ENCODE measurements at regions not wholly inside any gene's neighbourhood (a gene's known extent, or its start where the extent isn't known, plus 50 kb on each side); places are given as distances from the start of the nearest gene placed in this dataset.

DNA sequence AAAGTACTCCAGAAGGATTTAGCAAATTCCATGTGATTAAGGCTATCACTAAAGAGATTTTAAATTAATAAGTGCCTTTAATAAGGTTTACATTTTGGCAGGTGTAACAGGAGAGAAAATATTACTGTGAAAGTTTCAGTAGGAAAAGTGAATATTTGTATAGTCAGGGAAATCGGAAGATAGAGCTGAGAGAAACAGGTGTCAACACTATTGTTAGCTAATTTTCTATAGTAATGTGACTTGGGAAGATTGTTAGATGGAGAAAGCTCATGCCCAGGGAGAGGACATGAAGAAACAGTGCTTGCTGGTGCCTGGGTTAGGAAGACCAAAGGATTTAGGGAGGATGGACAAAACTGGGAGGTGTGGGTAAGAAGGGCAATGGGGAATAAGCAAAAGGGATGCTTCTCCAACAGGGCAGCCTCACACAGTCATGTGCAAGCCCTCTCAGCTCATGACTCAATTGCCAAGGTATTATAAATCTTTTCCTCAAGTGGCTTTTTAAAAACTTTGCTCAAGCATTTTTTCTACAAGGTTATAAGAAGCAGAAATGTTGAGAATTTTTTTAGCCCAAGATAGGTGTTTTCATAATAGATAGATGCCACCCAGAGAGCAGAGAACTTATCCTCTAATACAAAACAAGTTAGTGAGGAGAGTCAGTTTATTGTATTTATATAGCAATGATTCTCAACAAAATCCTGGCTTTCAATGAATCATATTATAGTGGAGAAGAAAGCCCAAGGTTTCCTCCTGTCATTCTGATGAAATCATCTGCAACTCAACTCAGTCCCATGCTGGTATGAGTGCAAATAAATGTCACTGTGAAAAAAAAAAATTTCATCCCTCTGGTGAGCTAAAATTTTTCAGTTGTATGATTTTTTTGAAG lies 325.2 kb upstream of the NT5E start:
- H3K27me3 ChIP-seq (ENCODE audit: insufficient read depth, insufficient read length), result no peaks in the 10 kb centered on the region
- TF ChIP-seq ZNF274 (IDR thresholded peaks at IDR 0.05; ENCODE audit: low read depth, low read length) (no peak), YY1 (IDR thresholded peaks at IDR 0.05; ENCODE audit: insufficient read depth, insufficient read length) (no peak), SUZ12 (IDR thresholded peaks at IDR 0.05; ENCODE audit: extremely low read depth, insufficient read depth, insufficient read length) (no peak)
- no peaks in the 10 kb centered on the region for H3K4me1 ChIP-seq (ENCODE audit: insufficient read depth, insufficient read length)
- H3K4me3 ChIP-seq (ENCODE audit: insufficient read length, low read depth), result no peak overlapping the region
- H3K36me3 ChIP-seq (ENCODE audit: insufficient read depth, insufficient read length, low read length), result no peaks in the 10 kb centered on the region
- DNase-seq (ENCODE audit: low read depth, low spot score), result no peak
- no peaks in the 10 kb centered on the region for H3K9me3 ChIP-seq (ENCODE audit: insufficient read depth, low read length)
- no peak overlapping the region for H3K9ac ChIP-seq (ENCODE audit: insufficient read length, low read depth)

DNA sequence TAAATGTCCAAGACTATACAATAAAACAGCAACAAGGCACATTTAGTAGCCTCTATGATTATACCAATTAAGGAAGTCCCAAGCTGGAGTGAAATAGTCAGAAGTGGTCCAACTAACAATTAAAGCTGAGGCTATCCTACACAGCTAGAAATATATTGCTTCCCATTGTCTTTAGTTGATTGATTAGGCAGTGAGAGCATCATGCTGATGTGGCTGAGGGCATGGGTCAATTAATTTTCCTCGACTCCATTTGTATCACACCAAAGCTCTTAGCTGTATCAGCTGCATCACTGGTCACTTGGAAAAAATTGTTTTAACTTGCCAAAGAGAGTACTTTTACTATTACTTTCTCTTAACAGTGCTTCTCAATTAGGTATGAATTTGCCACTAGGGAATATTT lies 328.7 kb upstream of the NT5E start:
- H3K4me3 ChIP-seq (ENCODE audit: insufficient read length, low read depth), result no peak overlapping the region
- no peak overlapping the region for H3K9ac ChIP-seq (ENCODE audit: insufficient read length, low read depth)
- no peaks in the 10 kb centered on the region for H3K4me1 ChIP-seq (ENCODE audit: insufficient read depth, insufficient read length)
- no peaks in the 10 kb centered on the region for H3K36me3 ChIP-seq (ENCODE audit: insufficient read depth, insufficient read length, low read length)
- TF ChIP-seq ZNF274 (IDR thresholded peaks at IDR 0.05; ENCODE audit: low read depth, low read length) (no peak), SUZ12 (IDR thresholded peaks at IDR 0.05; ENCODE audit: extremely low read depth, insufficient read depth, insufficient read length) (no peak), YY1 (IDR thresholded peaks at IDR 0.05; ENCODE audit: insufficient read depth, insufficient read length) (no peak)
- no peaks in the 10 kb centered on the region for H3K9me3 ChIP-seq (ENCODE audit: insufficient read depth, low read length)
- DNase-seq (ENCODE audit: low read depth, low spot score), result no peak
- H3K27me3 ChIP-seq (ENCODE audit: insufficient read depth, insufficient read length), result no peaks in the 10 kb centered on the region

DNA sequence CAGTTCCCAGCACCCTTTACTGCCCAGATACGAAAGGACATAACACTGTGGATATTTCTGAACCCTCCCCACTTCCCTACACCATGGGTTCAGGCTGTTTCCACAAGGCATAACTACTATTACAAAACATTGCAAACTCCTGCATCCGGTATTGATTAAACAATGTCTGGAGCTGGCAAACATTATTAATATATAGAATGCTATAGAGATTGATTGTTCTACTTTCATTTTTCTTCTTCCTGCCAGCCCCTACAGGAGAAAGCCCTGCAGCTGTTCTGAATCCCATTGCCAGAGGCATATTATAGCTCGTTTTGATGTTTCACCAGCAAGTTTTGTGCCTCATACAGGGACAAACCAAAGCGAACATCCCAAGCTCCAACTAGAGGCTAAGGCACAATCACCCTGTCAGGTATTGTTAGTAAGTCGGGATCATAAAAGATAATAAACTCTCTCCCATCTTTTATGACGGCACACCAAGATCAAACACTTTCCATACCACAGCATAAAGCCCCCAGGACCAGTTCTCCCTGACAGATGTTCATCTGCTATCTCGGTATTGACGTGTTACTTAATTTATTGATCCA lies 331.1 kb upstream of the NT5E start:
- Histone ChIP-seq H3K9ac (ENCODE audit: insufficient read length, low read depth) (no peak overlapping the region), H3K27me3 (ENCODE audit: insufficient read depth, insufficient read length) (no peaks in the 10 kb centered on the region), H3K36me3 (ENCODE audit: insufficient read depth, insufficient read length, low read length) (no peaks in the 10 kb centered on the region), H3K9me3 (ENCODE audit: insufficient read depth, low read length) (no peaks in the 10 kb centered on the region), H3K4me3 (ENCODE audit: insufficient read length, low read depth) (no peak overlapping the region), H3K4me1 (ENCODE audit: insufficient read depth, insufficient read length) (no peaks in the 10 kb centered on the region)
- TF ChIP-seq SUZ12 (IDR thresholded peaks at IDR 0.05; ENCODE audit: extremely low read depth, insufficient read depth, insufficient read length), result no peak
- no peak for DNase-seq (ENCODE audit: low read depth, low spot score)

DNA sequence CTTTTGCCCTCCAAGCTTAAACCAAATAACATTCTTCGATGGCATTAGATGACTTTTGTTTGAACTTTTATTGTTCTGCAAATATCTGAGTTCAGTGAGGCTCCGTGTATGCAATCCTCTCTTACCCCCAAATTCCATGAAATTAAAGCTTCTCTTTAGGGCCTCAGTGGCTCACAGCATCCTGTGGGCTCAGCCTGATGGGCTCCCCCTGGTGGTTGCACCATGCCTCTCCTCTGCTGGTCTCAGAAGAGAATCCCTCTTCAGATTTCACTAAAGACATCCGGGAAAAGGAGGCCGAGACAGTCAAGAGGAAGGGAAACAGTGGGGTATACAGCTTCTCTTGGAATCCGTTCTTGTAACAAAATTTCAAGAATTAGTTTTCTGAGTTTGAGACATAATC lies 331.6 kb upstream of the NT5E start:
- Histone ChIP-seq H3K9ac (ENCODE audit: insufficient read length, low read depth) (no peak overlapping the region), H3K9me3 (ENCODE audit: insufficient read depth, low read length) (no peaks in the 10 kb centered on the region), H3K4me1 (ENCODE audit: insufficient read depth, insufficient read length) (no peaks in the 10 kb centered on the region), H3K27me3 (ENCODE audit: insufficient read depth, insufficient read length) (no peaks in the 10 kb centered on the region), H3K4me3 (ENCODE audit: insufficient read length, low read depth) (no peak overlapping the region), H3K36me3 (ENCODE audit: insufficient read depth, insufficient read length, low read length) (no peaks in the 10 kb centered on the region)
- no peak for TF ChIP-seq SUZ12 (IDR thresholded peaks at IDR 0.05; ENCODE audit: extremely low read depth, insufficient read depth, insufficient read length)
- no peak for TF ChIP-seq YY1 (IDR thresholded peaks at IDR 0.05; ENCODE audit: insufficient read depth, insufficient read length)
- DNase-seq (ENCODE audit: low read depth, low spot score), result no peak

DNA sequence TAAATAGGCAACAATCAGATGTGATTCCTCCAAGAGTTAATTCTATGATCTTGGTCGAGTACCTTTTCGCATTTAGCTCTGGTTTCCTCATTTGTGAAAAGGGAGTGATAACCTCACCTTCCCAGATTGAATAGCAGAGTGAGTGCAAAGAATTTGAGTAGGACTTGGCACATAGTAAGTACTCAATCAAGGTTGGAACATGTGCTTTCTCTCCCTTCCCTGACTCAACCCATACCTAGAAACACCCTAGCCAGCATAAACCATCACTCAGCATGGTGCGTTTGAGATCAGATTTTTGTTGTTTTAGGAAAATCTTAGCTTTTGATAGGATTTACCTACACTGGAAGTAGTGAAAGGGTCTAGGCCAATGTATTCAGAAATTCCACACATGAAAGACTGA lies 333.4 kb upstream of the NT5E start:
- H3K27me3 ChIP-seq (ENCODE audit: insufficient read depth, insufficient read length), result no peaks in the 10 kb centered on the region
- H3K9me3 ChIP-seq (ENCODE audit: insufficient read depth, low read length), result no peaks in the 10 kb centered on the region
- no peaks in the 10 kb centered on the region for H3K36me3 ChIP-seq (ENCODE audit: insufficient read depth, insufficient read length, low read length)
- H3K4me3 ChIP-seq (ENCODE audit: insufficient read length, low read depth), result no peak overlapping the region
- no peak for TF ChIP-seq ZNF274 (IDR thresholded peaks at IDR 0.05; ENCODE audit: low read depth, low read length)
- TF ChIP-seq YY1 (IDR thresholded peaks at IDR 0.05; ENCODE audit: insufficient read depth, insufficient read length), result no peak
- no peak for TF ChIP-seq SUZ12 (IDR thresholded peaks at IDR 0.05; ENCODE audit: extremely low read depth, insufficient read depth, insufficient read length)
- no peak overlapping the region for H3K9ac ChIP-seq (ENCODE audit: insufficient read length, low read depth)
- DNase-seq (ENCODE audit: low read depth, low spot score), result no peak
- H3K4me1 ChIP-seq (ENCODE audit: insufficient read depth, insufficient read length), result no peaks in the 10 kb centered on the region

DNA sequence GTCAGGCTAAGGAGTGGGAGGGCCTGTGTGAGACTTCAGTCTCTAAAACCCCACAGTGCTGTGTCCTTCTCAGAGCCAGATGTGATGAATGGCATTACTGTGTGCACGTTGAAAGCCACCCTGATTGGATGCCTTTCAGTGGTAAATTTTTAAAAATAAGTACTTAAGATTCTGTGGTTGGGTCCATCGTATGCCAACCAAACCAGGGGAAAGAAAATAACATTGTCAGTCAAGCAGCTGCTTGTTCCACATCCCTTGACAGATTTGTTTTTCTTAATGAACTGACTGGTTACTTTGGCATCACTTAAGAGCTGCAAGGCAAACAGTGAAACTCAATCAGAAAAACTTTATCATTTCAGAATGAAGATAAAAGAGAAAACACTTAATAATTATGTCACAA lies 334.0 kb upstream of the NT5E start:
- no peaks in the 10 kb centered on the region for H3K4me1 ChIP-seq (ENCODE audit: insufficient read depth, insufficient read length)
- H3K36me3 ChIP-seq (ENCODE audit: insufficient read depth, insufficient read length, low read length), result no peaks in the 10 kb centered on the region
- H3K9me3 ChIP-seq (ENCODE audit: insufficient read depth, low read length), result no peaks in the 10 kb centered on the region
- no peak overlapping the region for H3K9ac ChIP-seq (ENCODE audit: insufficient read length, low read depth)
- no peaks in the 10 kb centered on the region for H3K27me3 ChIP-seq (ENCODE audit: insufficient read depth, insufficient read length)
- DNase-seq (ENCODE audit: low read depth, low spot score), result no peak
- H3K4me3 ChIP-seq (ENCODE audit: insufficient read length, low read depth), result no peak overlapping the region
- no peak for TF ChIP-seq ZNF274 (IDR thresholded peaks at IDR 0.05; ENCODE audit: low read depth, low read length)
- TF ChIP-seq YY1 (IDR thresholded peaks at IDR 0.05; ENCODE audit: insufficient read depth, insufficient read length), result no peak
- TF ChIP-seq SUZ12 (IDR thresholded peaks at IDR 0.05; ENCODE audit: extremely low read depth, insufficient read depth, insufficient read length), result no peak

DNA sequence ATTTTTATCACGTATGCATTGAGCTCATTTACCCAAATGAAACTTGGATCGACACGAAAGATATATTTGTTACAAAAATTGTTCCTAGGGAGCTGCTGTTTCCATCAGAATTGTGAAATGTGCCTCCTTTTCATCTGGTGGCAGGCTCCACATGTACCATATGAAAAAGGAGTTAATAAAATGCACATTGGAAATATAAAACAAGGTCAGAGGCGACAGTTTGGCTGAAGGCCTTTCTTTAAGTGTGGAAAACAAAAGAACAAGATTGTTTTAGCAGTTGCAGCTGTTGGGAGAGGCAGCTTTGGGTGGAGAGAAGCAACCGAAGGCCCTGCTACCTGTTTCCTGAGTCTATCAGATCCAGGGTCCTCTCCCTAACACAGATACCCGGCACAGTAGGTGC lies 334.5 kb upstream of the NT5E start:
- no peaks in the 10 kb centered on the region for H3K4me1 ChIP-seq (ENCODE audit: insufficient read depth, insufficient read length)
- no peak overlapping the region for H3K9ac ChIP-seq (ENCODE audit: insufficient read length, low read depth)
- no peaks in the 10 kb centered on the region for H3K27me3 ChIP-seq (ENCODE audit: insufficient read depth, insufficient read length)
- no peaks in the 10 kb centered on the region for H3K9me3 ChIP-seq (ENCODE audit: insufficient read depth, low read length)
- TF ChIP-seq YY1 (IDR thresholded peaks at IDR 0.05; ENCODE audit: insufficient read depth, insufficient read length) (no peak), ZNF274 (IDR thresholded peaks at IDR 0.05; ENCODE audit: low read depth, low read length) (no peak), SUZ12 (IDR thresholded peaks at IDR 0.05; ENCODE audit: extremely low read depth, insufficient read depth, insufficient read length) (no peak)
- no peak overlapping the region for H3K4me3 ChIP-seq (ENCODE audit: insufficient read length, low read depth)
- DNase-seq (ENCODE audit: low read depth, low spot score), result no peak
- H3K36me3 ChIP-seq (ENCODE audit: insufficient read depth, insufficient read length, low read length), result no peaks in the 10 kb centered on the region
